Right lobe of liver (tissue), 4 donors: ENCODE measurements at regions not wholly inside any gene's neighbourhood (a gene's known extent, or its start where the extent isn't known, plus 50 kb on each side); places are given as distances from the start of the nearest gene placed in this dataset.

Experiments
- POLR2A ChIP-seq: fragments of 450-650 bp; IDR thresholded peaks from one replicate; pipeline ENCODE4 v1.6.1; 2017; ENCODE audit warnings: antibody characterized with exemption, mild to moderate bottlenecking
- TF ChIP-seq, protein P1 (sequence below), 4 donors: fragments of 200-600 bp in 3 of 4; fragments of 450-650 bp in 1 of 4; IDR thresholded peaks; one replicate each; pipeline versions ENCODE4 v1.5.1 to v1.8.0; 2016 to 2022; ENCODE audit warnings: antibody characterized with exemption in 4 of 4, mild to moderate bottlenecking in 2 of 4
- donor health status: DM: no; HTN: no; CAD: no.
- donor health status: DM: no; HTN: no; CAD: no.
- donor health status: DM: no; HTN: yes; CAD: no.

DNA sequence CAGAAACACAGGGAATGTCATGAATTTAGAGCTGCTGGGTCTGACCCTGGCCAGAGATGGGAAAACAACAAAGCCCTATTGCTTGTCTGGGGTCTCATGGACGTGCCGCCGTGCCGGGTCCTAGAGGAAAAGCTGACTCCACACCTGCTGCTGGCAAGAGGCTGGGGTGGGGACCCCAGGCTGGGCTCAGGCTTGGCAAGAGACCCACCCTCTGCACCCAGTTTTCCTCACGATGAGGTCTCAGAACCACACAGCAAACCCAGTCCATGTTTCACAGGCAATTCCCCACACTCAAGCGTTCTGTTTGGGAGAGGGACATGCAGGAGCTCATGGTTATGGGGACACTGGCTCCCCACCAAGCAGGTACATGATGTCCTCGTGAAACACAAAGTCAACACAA is 367.3 kb upstream of the SALL3 start:
- TF ChIP-seq, protein P1, sequence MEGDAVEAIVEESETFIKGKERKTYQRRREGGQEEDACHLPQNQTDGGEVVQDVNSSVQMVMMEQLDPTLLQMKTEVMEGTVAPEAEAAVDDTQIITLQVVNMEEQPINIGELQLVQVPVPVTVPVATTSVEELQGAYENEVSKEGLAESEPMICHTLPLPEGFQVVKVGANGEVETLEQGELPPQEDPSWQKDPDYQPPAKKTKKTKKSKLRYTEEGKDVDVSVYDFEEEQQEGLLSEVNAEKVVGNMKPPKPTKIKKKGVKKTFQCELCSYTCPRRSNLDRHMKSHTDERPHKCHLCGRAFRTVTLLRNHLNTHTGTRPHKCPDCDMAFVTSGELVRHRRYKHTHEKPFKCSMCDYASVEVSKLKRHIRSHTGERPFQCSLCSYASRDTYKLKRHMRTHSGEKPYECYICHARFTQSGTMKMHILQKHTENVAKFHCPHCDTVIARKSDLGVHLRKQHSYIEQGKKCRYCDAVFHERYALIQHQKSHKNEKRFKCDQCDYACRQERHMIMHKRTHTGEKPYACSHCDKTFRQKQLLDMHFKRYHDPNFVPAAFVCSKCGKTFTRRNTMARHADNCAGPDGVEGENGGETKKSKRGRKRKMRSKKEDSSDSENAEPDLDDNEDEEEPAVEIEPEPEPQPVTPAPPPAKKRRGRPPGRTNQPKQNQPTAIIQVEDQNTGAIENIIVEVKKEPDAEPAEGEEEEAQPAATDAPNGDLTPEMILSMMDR (IDR thresholded peaks at IDR 0.05), result no peak
- no peak for TF ChIP-seq POLR2A
